SK-N-SH (cell line): ENCODE measurements at regions not wholly inside any gene's neighbourhood (a gene's known extent, or its start where the extent isn't known, plus 50 kb on each side); places are given as distances from the start of the nearest gene placed in this dataset.

Source experiments
- CTCF ChIA-PET: fragments of 300-600, 350-600 bp; formaldehyde crosslinking; extraction: SDS; loops from one replicate; lab custom pipeline; 2021; lab: Yijun Ruan, JAX
- POLR2A ChIA-PET: fragments of 350-600 bp; sonication (Branson Sonifier 250); formaldehyde crosslinking; extraction: SDS; loops from one replicate; lab custom pipeline; 2020; ENCODE audit warnings: antibody characterized with exemption, inconsistent platforms; lab: Yijun Ruan, JAX
- DNase-seq: peaks from one replicate; pipeline ENCODE4 v3.0.0; 2012
- H2AFZ ChIP-seq: fragments of 200-600 bp; sonication (generic); 2 replicates; pipeline ENCODE4 v1.8.1; 2016; ENCODE audit warnings: antibody characterized with exemption, mild to moderate bottlenecking, low read depth
- H3F3A ChIP-seq: fragments of 200-600 bp; sonication (generic); replicated peaks from 2 replicates; pipeline ENCODE3; 2016; ENCODE audit warnings: antibody characterized with exemption, mild to moderate bottlenecking; ENCODE audit not compliant: insufficient read depth
- H3K27ac ChIP-seq, 2 experiments: fragments of 200-500 bp in 1 of 2; fragments of 200-600 bp in 1 of 2; sonication (Bioruptor generic) in 1 of 2; sonication (generic), shearing (Covaris generic) in 1 of 2; 2 replicates each; pipeline versions ENCODE4 v1.5.1 to v1.6.1; 2014 to 2016; ENCODE audit warnings: low read depth in 2 of 2, inconsistent platforms in 1 of 2, low read length in 1 of 2, mild to moderate bottlenecking in 1 of 2, mixed read lengths in 1 of 2
- H3K27me3 ChIP-seq: fragments of 200-600 bp; sonication (generic), shearing (Covaris generic); 2 replicates; pipeline ENCODE4 v1.6.1; 2016; ENCODE audit warnings: mixed run types; ENCODE audit not compliant: insufficient read depth
- H3K36me3 ChIP-seq, 2 experiments: fragments of 200-500 bp in 1 of 2; fragments of 200-600 bp in 1 of 2; sonication (Bioruptor generic) in 1 of 2; sonication (generic) in 1 of 2; replicated peaks in 1 of 2; 2 replicates each; pipeline versions ENCODE3 to v1.5.1; 2014 to 2016; ENCODE audit warnings: low read length in 1 of 2, mild to moderate bottlenecking in 1 of 2; ENCODE audit not compliant: insufficient read depth in 2 of 2, control insufficient read depth in 1 of 2
- H3K4me1 ChIP-seq, 2 experiments: fragments of 200-500 bp in 1 of 2; fragments of 200-600 bp in 1 of 2; sonication (Bioruptor generic) in 1 of 2; sonication (generic), shearing (Covaris generic) in 1 of 2; 2 replicates each; pipeline versions ENCODE4 v1.5.1 to v1.6.1; 2014 to 2016; ENCODE audit warnings: low read depth in 1 of 2, low read length in 1 of 2, mixed run types in 1 of 2; ENCODE audit not compliant: insufficient read depth in 2 of 2, control insufficient read depth in 1 of 2
- H3K4me2 ChIP-seq: fragments of 200-600 bp; sonication (generic), shearing (Covaris generic); 2 replicates; pipeline ENCODE4 v1.6.1; 2017; ENCODE audit warnings: mixed run types
- H3K4me3 ChIP-seq, 2 experiments: fragments of 200-500 bp in 1 of 2; fragments of 200-600 bp in 1 of 2; sonication (Bioruptor generic) in 1 of 2; sonication (generic), shearing (Covaris generic) in 1 of 2; 2 replicates each; pipeline versions ENCODE4 v1.5.1 to v1.8.1; 2014 to 2016; ENCODE audit warnings: low read depth in 2 of 2, inconsistent platforms in 1 of 2, low read length in 1 of 2, mild to moderate bottlenecking in 1 of 2, mixed read lengths in 1 of 2, moderate library complexity in 1 of 2
- H3K79me2 ChIP-seq: fragments of 200-600 bp; sonication (generic); 2 replicates; pipeline ENCODE4 v1.8.1; 2017; ENCODE audit warnings: mild to moderate bottlenecking; ENCODE audit not compliant: insufficient read depth
- H3K9ac ChIP-seq: fragments of 200-600 bp; sonication (generic); 2 replicates; pipeline ENCODE4 v1.6.1; 2017; ENCODE audit warnings: mixed run types
- H3K9me2 ChIP-seq: fragments of 200-600 bp; sonication (generic); 2 replicates; pipeline ENCODE4 v1.6.1; 2017; ENCODE audit warnings: mixed run types
- H3K9me3 ChIP-seq: fragments of 200-600 bp; sonication (generic); 2 replicates; pipeline ENCODE4 v1.6.1; 2017; ENCODE audit warnings: mixed run types, mild to moderate bottlenecking, moderate library complexity
- H4K20me1 ChIP-seq: fragments of 200-600 bp; sonication (generic); 2 replicates; pipeline ENCODE4 v1.6.1; 2017; ENCODE audit warnings: mild to moderate bottlenecking, mixed run types; ENCODE audit not compliant: insufficient read depth
- CHD2 ChIP-seq: fragments of 150-350 bp; IDR thresholded peaks from 2 replicates; pipeline ENCODE4 v1.6.1; 2018; ENCODE audit warnings: low read length; ENCODE audit not compliant: partially characterized antibody
- ELF1 ChIP-seq: IDR thresholded peaks from 2 replicates; pipeline ENCODE4 v1.4.0; 2012
- EZH2phosphoT487 ChIP-seq: fragments of 200-600 bp; sonication (generic); IDR thresholded peaks from 2 replicates; pipeline ENCODE4 v1.6.1; 2017; ENCODE audit warnings: low read depth, mixed run types, mild to moderate bottlenecking, antibody characterized with exemption, moderate library complexity, borderline replicate concordance
- FOXJ3 ChIP-seq: sonication (generic); formaldehyde crosslinking; IDR thresholded peaks from 2 replicates; pipeline ENCODE4 v1.5.1; 2020; ENCODE audit warnings: mild to moderate bottlenecking, missing genetic modification reagents
- GABPA ChIP-seq: IDR thresholded peaks from 2 replicates; pipeline ENCODE4 v1.4.0; 2012; ENCODE audit warnings: low read depth, mild to moderate bottlenecking
- GATA2 ChIP-seq: sonication (generic); formaldehyde crosslinking; IDR thresholded peaks from 2 replicates; pipeline ENCODE4 v1.5.0; 2020; ENCODE audit warnings: mild to moderate bottlenecking, missing genetic modification reagents
- JUND ChIP-seq: IDR thresholded peaks from 2 replicates; pipeline ENCODE4 v1.4.0; 2012
- NFIC ChIP-seq: IDR thresholded peaks from 2 replicates; pipeline ENCODE4 v1.4.0; 2012; ENCODE audit warnings: borderline replicate concordance
- PBX3 ChIP-seq: IDR thresholded peaks from 2 replicates; pipeline ENCODE4; 2012
- POLR2AphosphoS5 ChIP-seq: IDR thresholded peaks from 2 replicates; pipeline ENCODE4 v1.6.1; 2012; ENCODE audit warnings: low read depth, low read length
- RCOR1 ChIP-seq: fragments of 150-350 bp; IDR thresholded peaks from 2 replicates; pipeline ENCODE4 v1.6.1; 2017; ENCODE audit warnings: antibody characterized with exemption, low read length
- RFX5 ChIP-seq: IDR thresholded peaks from 2 replicates; pipeline ENCODE4 v1.6.1; 2012; ENCODE audit warnings: mild to moderate bottlenecking, improper control_type of control experiment, low read length
- RXRA ChIP-seq: IDR thresholded peaks from 2 replicates; pipeline ENCODE4 v1.4.0; 2012; ENCODE audit warnings: low read depth, mild to moderate bottlenecking, borderline replicate concordance
- SMC3 ChIP-seq: IDR thresholded peaks from 2 replicates; pipeline ENCODE4 v1.6.1; 2012; ENCODE audit warnings: low read depth, low read length, improper control_type of control experiment
- TAF1 ChIP-seq: IDR thresholded peaks from 2 replicates; pipeline ENCODE4 v1.6.1; 2012; ENCODE audit warnings: low read depth, mild to moderate bottlenecking, low read length, moderate library complexity, borderline replicate concordance
- TCF12 ChIP-seq: IDR thresholded peaks from 2 replicates; pipeline ENCODE4 v1.4.0; 2012
- TEAD4 ChIP-seq: IDR thresholded peaks from 2 replicates; pipeline ENCODE4 v1.4.0; 2012; ENCODE audit warnings: mild to moderate bottlenecking, borderline replicate concordance; ENCODE audit not compliant: insufficient read depth
- USF1 ChIP-seq: IDR thresholded peaks from 2 replicates; pipeline ENCODE4 v1.4.0; 2012; ENCODE audit warnings: low read depth, borderline replicate concordance
- YY1 ChIP-seq: IDR thresholded peaks from 2 replicates; pipeline ENCODE4 v1.4.0; 2012; ENCODE audit warnings: low read depth, mild to moderate bottlenecking
- WGBS: methylation state at CpG from one replicate; pipeline ENCODE4 v1.1.6; 2017; ENCODE audit warnings: low lambda C conversion rate; 5-methylcytosine and 5-hydroxymethylcytosine counted together
- TF ChIP-seq, protein P1 (sequence below): IDR thresholded peaks from 2 replicates; pipeline ENCODE4 v1.4.0; 2012; ENCODE audit warnings: low read depth
- TF ChIP-seq, protein P2 (sequence below): IDR thresholded peaks from 2 replicates; pipeline ENCODE4 v1.4.0; 2012; ENCODE audit warnings: low read depth, borderline replicate concordance

DNA sequence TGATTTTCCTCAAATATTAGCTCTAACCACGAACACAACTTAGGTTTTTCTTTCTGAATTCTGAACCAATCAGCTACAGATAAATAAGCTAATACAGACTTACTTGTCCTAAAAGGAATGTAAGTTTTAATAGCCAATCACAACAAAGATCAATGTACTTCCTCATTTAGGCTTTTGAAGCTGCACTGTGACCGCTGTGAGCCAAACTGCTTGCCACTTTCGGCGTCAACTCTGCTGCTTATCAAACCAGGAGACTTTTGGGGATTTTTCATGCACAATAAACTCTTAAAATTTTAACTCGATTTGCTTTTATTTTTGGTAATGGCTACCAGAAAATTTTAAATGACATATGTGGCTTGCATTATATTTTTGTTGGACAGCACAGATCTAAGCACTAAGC, 92.5 kb downstream of the TMPRSS5 start:
- TF ChIP-seq, protein P1, sequence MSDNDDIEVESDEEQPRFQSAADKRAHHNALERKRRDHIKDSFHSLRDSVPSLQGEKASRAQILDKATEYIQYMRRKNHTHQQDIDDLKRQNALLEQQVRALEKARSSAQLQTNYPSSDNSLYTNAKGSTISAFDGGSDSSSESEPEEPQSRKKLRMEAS, result no peak
- TF ChIP-seq RFX5 (no peak), JUND (no peak), ELF1 (no peak), GATA2 (no peak), TEAD4 (no peak), USF1 (no peak), GABPA (no peak), TAF1 (no peak), SMC3 (no peak), CHD2 (no peak), EZH2phosphoT487 (no peak), RXRA (no peak), TCF12 (no peak), PBX3 (no peak), FOXJ3 (CRISPR knock-in tag) (no peak), POLR2AphosphoS5 (no peak), NFIC (no peak), RCOR1 (no peak)
- 0 out of 2 replicates have a peak overlapping the region, but pooled peaks have one; percentile 34 for H2AFZ ChIP-seq
- CTCF ChIA-PET, result interaction anchor here (1.0 to 1.2 kb wide), 2 partner anchors 8 to 24 kb away, joined by 3 to 4 read pairs; no protein-coding TSS in a partner anchor
- H3K27ac ChIP-seq, result no peak overlapping the region
- no peaks in the 10 kb centered on the region for H3K9me3 ChIP-seq
- no peaks in the 10 kb centered on the region for H3F3A ChIP-seq
- H3K9me2 ChIP-seq, result no peaks in the 10 kb centered on the region
- no peak overlapping the region for H3K4me2 ChIP-seq
- peaks cover 0 to 5% of the 10 kb centered on the region in 2 experiments; a peak in 2 of 4 replicates for H3K4me1 ChIP-seq
- no peaks in the 10 kb centered on the region for H3K27me3 ChIP-seq
- no peaks in the 10 kb centered on the region for H3K36me3 ChIP-seq
- no peak for DNase-seq
- POLR2A ChIA-PET, result no interaction called here
- H4K20me1 ChIP-seq, result no peaks in the 10 kb centered on the region
- H3K9ac ChIP-seq, result no peak overlapping the region
- no peak overlapping the region for H3K4me3 ChIP-seq
- 37% methylated on average over 5 of the region's 5 CpGs for WGBS
- no peaks in the 10 kb centered on the region for H3K79me2 ChIP-seq

DNA sequence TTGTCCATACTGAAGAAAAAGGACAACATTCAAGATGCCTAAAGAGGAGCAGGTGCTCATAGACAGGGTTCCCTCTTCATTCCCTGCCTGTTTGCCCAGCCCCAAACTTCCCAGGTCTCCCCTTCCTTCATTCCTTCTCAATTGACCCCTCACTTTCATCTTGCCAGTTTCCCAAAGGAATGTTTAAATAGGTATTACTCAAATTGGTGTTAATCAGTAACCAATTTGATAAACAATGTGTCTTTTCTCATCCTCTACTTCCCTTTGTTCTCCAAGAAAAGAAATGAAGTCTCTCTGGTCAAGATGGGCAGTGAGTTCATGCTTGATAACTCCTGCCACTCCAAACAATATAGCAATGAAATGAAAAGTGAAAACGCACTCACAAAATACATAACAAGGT, 101.9 kb downstream of the TMPRSS5 start:
- Histone ChIP-seq H3F3A (no peaks in the 10 kb centered on the region), H3K27me3 (no peaks in the 10 kb centered on the region), H3K9ac (no peak overlapping the region), H3K4me2 (no peak overlapping the region), H3K27ac (peak overlapping the region in 1 of 2 experiments; percentile 39; a peak in 1 of 4 replicates), H2AFZ (no peak overlapping the region), H3K4me3 (no peak overlapping the region), H3K4me1 (peaks cover 0 to 5% of the 10 kb centered on the region in 2 experiments; a peak in 2 of 4 replicates), H3K36me3 (no peaks in the 10 kb centered on the region), H3K79me2 (no peaks in the 10 kb centered on the region), H3K9me2 (no peaks in the 10 kb centered on the region), H4K20me1 (no peaks in the 10 kb centered on the region), H3K9me3 (no peaks in the 10 kb centered on the region)
- ChIA-PET CTCF (interaction anchor here (1.4 kb wide), 1 partner anchor 126 kb away, joined by 6 read pairs; no protein-coding TSS in a partner anchor), POLR2A (no interaction called here)
- DNase-seq, result no peak
- 21% methylated on average over 1 of the region's 1 CpG for WGBS
- TF ChIP-seq USF1, result no peak
- TF ChIP-seq ELF1, result no peak
- no peak for TF ChIP-seq YY1
- no peak for TF ChIP-seq GABPA
- no peak for TF ChIP-seq TAF1
- TF ChIP-seq, protein P2, sequence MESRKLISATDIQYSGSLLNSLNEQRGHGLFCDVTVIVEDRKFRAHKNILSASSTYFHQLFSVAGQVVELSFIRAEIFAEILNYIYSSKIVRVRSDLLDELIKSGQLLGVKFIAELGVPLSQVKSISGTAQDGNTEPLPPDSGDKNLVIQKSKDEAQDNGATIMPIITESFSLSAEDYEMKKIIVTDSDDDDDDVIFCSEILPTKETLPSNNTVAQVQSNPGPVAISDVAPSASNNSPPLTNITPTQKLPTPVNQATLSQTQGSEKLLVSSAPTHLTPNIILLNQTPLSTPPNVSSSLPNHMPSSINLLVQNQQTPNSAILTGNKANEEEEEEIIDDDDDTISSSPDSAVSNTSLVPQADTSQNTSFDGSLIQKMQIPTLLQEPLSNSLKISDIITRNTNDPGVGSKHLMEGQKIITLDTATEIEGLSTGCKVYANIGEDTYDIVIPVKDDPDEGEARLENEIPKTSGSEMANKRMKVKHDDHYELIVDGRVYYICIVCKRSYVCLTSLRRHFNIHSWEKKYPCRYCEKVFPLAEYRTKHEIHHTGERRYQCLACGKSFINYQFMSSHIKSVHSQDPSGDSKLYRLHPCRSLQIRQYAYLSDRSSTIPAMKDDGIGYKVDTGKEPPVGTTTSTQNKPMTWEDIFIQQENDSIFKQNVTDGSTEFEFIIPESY, result no peak
- TF ChIP-seq, protein P1, result no peak
- no peak for TF ChIP-seq TEAD4
